PC-9 (cell line): ENCODE measurements at regions not wholly inside any gene's neighbourhood (a gene's known extent, or its start where the extent isn't known, plus 50 kb on each side); places are given as distances from the start of the nearest gene placed in this dataset.

Experiments used
- CTCF ChIP-seq: fragments of 200-600 bp; sonication (generic); conservative IDR thresholded peaks from 2 replicates; pipeline ENCODE4 v1.6.1; 2017; ENCODE audit warnings: mixed run types, antibody characterized with exemption, mild to moderate bottlenecking, moderate library complexity
- EZH2 ChIP-seq: fragments of 200-600 bp; sonication (generic); IDR thresholded peaks from 2 replicates; pipeline ENCODE4 v1.8.0; 2017; ENCODE audit warnings: antibody characterized with exemption, low read depth

DNA sequence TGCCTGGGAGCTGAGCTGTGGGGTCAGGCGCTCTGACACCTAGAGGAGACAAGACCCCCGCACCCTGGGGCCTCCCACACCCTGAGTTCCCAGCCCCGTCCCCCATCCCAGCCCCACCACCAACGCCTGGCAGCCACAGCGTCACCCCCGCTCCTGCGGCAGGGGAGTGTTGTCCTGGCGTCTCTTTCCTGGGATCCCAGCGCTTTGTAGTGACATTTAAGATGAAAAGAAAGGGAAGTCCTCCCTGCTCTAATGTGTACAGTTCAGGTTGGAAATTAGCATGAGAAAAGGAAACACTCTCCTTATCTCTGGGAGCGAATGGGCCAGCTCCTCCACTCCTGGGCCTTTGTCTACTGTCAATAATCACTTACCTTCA lies 112.1 kb downstream of the FAM53A start:
- TF ChIP-seq CTCF (no peak), EZH2 (no peak)
